Suprapubic skin (tissue), 3 donors: ENCODE measurements at regions not wholly inside any gene's neighbourhood (a gene's known extent, or its start where the extent isn't known, plus 50 kb on each side); places are given as distances from the start of the nearest gene placed in this dataset.

Source experiments
- CTCF ChIP-seq, 2 donors: fragments of 200-600 bp in 1 of 2; fragments of 450-650 bp in 1 of 2; sonication (generic) in 1 of 2; IDR thresholded peaks; one replicate each; pipeline ENCODE4 v1.5.1; 2016 to 2019; ENCODE audit warnings: antibody characterized with exemption in 2 of 2, mild to moderate bottlenecking in 1 of 2, moderate library complexity in 1 of 2
- EP300 ChIP-seq: sonication (generic); formaldehyde crosslinking; IDR thresholded peaks from one replicate; pipeline ENCODE4 v1.6.1; 2017; ENCODE audit warnings: antibody characterized with exemption
- POLR2A ChIP-seq, 2 donors: fragments of 450-650 bp; IDR thresholded peaks; one replicate each; pipeline ENCODE4 v1.6.1; 2017; ENCODE audit warnings: antibody characterized with exemption in 2 of 2, mild to moderate bottlenecking in 2 of 2, moderate library complexity in 2 of 2

GRCh38 chr1:227453631-227454355, 109.6 kb upstream of the ZNF678 start:
- TF ChIP-seq POLR2A (IDR thresholded peaks at IDR 0.05) (no peak), CTCF (IDR thresholded peaks at IDR 0.05) (no peak), EP300 (no peak)
